RPMI8226 (cell line): ENCODE measurements at regions not wholly inside any gene's neighbourhood (a gene's known extent, or its start where the extent isn't known, plus 50 kb on each side); places are given as distances from the start of the nearest gene placed in this dataset.

Experiments
- DNase-seq: peaks from one replicate; pipeline ENCODE4 v3.0.0-alpha.2; 2015

GRCh38 chr1:221892301-221892830, 150.5 kb upstream of the DUSP10 start:
- DNase-seq, result no peak

- no peak for DNase-seq
Measured at GRCh38 chr1:221891708-221892107, 149.8 kb upstream of the DUSP10 start.

- no peak for DNase-seq
Measured at GRCh38 chr1:221888801-221889200, 146.9 kb upstream of the DUSP10 start.

- DNase-seq, result no peak
Measured at GRCh38 chr1:221888218-221888617, 146.3 kb upstream of the DUSP10 start.

- DNase-seq, result no peak
Measured at GRCh38 chr1:221887758-221888157, 145.9 kb upstream of the DUSP10 start.

GRCh38 chr1:221887415-221887746, 145.5 kb upstream of the DUSP10 start:
- no peak for DNase-seq

GRCh38 chr1:221886743-221887414, 145.0 kb upstream of the DUSP10 start:
- no peak for DNase-seq

GRCh38 chr1:221886311-221886710, 144.4 kb upstream of the DUSP10 start:
- no peak for DNase-seq

GRCh38 chr1:221884821-221885220, 142.9 kb upstream of the DUSP10 start:
- DNase-seq, result no peak

- no peak for DNase-seq
Measured at GRCh38 chr1:221881805-221882581, 140.1 kb upstream of the DUSP10 start.

- DNase-seq, result no peak
Measured at GRCh38 chr1:221880182-221880581, 138.3 kb upstream of the DUSP10 start.

- DNase-seq, result no peak
Measured at GRCh38 chr1:221878134-221878533, 136.2 kb upstream of the DUSP10 start.

- no peak for DNase-seq
Measured at GRCh38 chr1:221877311-221877710, 135.4 kb upstream of the DUSP10 start.

GRCh38 chr1:221875004-221875330, 133.1 kb upstream of the DUSP10 start:
- no peak for DNase-seq

- no peak for DNase-seq
Measured at GRCh38 chr1:221874285-221875003, 132.6 kb upstream of the DUSP10 start.

GRCh38 chr1:221873673-221874072, 131.8 kb upstream of the DUSP10 start:
- DNase-seq, result no peak

- DNase-seq, result peak; percentile 7
Measured at GRCh38 chr1:221871056-221871455, 129.2 kb upstream of the DUSP10 start.

- no peak for DNase-seq
Measured at GRCh38 chr1:221869779-221870178, 127.9 kb upstream of the DUSP10 start.

- DNase-seq, result no peak
Measured at GRCh38 chr1:221868593-221869303, 126.9 kb upstream of the DUSP10 start.

GRCh38 chr1:221867003-221867402, 125.1 kb upstream of the DUSP10 start:
- DNase-seq, result no peak

GRCh38 chr1:221865808-221866207, 123.9 kb upstream of the DUSP10 start:
- DNase-seq, result no peak

GRCh38 chr1:221863635-221864034, 121.7 kb upstream of the DUSP10 start:
- peak; percentile 68 for DNase-seq

GRCh38 chr1:221862971-221863370, 121.1 kb upstream of the DUSP10 start:
- DNase-seq, result no peak
